Keratinocyte (primary cell): ENCODE measurements at regions not wholly inside any gene's neighbourhood (a gene's known extent, or its start where the extent isn't known, plus 50 kb on each side); places are given as distances from the start of the nearest gene placed in this dataset.

ENCODE experiments used
- EZH2 ChIP-seq: IDR thresholded peaks from one replicate; pipeline ENCODE4 v1.6.1; 2012; ENCODE audit warnings: inconsistent platforms, mild to moderate bottlenecking, low read length, moderate library complexity
- TF ChIP-seq, protein P1 (sequence below), 3 experiments: IDR thresholded peaks in 1 of 3; conservative IDR thresholded peaks in 1 of 3; optimal IDR thresholded peaks in 1 of 3; 2 replicates in 2 of 3; 3 replicates in 1 of 3; pipeline versions ENCODE3 to v1.5.1; 2011; ENCODE audit warnings: low read length in 3 of 3, mild to moderate bottlenecking in 3 of 3, moderate library complexity in 2 of 3, control low read depth in 1 of 3, inconsistent platforms in 1 of 3; ENCODE audit not compliant: insufficient read depth in 2 of 3; ENCODE audit errors: extremely low read depth in 1 of 3

GRCh38 chr11:112822478-112823274 lies 138.5 kb upstream of the NCAM1 start:
- TF ChIP-seq, protein P1, sequence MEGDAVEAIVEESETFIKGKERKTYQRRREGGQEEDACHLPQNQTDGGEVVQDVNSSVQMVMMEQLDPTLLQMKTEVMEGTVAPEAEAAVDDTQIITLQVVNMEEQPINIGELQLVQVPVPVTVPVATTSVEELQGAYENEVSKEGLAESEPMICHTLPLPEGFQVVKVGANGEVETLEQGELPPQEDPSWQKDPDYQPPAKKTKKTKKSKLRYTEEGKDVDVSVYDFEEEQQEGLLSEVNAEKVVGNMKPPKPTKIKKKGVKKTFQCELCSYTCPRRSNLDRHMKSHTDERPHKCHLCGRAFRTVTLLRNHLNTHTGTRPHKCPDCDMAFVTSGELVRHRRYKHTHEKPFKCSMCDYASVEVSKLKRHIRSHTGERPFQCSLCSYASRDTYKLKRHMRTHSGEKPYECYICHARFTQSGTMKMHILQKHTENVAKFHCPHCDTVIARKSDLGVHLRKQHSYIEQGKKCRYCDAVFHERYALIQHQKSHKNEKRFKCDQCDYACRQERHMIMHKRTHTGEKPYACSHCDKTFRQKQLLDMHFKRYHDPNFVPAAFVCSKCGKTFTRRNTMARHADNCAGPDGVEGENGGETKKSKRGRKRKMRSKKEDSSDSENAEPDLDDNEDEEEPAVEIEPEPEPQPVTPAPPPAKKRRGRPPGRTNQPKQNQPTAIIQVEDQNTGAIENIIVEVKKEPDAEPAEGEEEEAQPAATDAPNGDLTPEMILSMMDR (optimal IDR thresholded peaks at IDR 0.05 in 1 of 3, IDR thresholded peaks at IDR 0.05 in 1 of 3, conservative IDR thresholded peaks at IDR 0.05 in 1 of 3; ENCODE audit: extremely low read depth in 1 of 3, insufficient read depth in 2 of 3, low read length in 3 of 3) = no peak
- no peak for TF ChIP-seq EZH2
